ENCODE measurements at regions not wholly inside any gene's neighbourhood (a gene's known extent, or its start where the extent isn't known, plus 50 kb on each side); places are given as distances from the start of the nearest gene placed in this dataset.

- TF ChIP-seq PKNOX1 (IDR thresholded peaks at IDR 0.05), result no peak
- TF ChIP-seq TARDBP (IDR thresholded peaks at IDR 0.05), result no peak
- TF ChIP-seq FOXM1 (IDR thresholded peaks at IDR 0.05; ENCODE audit: borderline replicate concordance), result no peak
Observed at GRCh38 chr5:58208674-58209073, 251.2 kb downstream of the PLK2 start.
